GM12878 (cell line): ENCODE measurements at regions not wholly inside any gene's neighbourhood (a gene's known extent, or its start where the extent isn't known, plus 50 kb on each side); places are given as distances from the start of the nearest gene placed in this dataset.

Experiments used
- ATAC-seq: fragments of 200-7000 bp; cut with Tn5 transposase; 3 replicates; pipeline ENCODE4 v1.9.1; 2020; ENCODE audit warnings: mild to moderate bottlenecking, moderate library complexity
- BruUV-seq: library from RNA; stranded (reverse); fragments of 400-500 nt; replicated peaks from 2 replicates; lab custom pipeline; 2021; lab: Mats Ljungman, UMichigan
- CTCF ChIA-PET: fragments of 300-600 bp; sonication (Branson Sonifier 250); formaldehyde crosslinking; extraction: SDS; loops from one replicate; lab custom pipeline; 2021; ENCODE audit warnings: inconsistent platforms; lab: Yijun Ruan, JAX
- POLR2A ChIA-PET: fragments of 350-600 bp; formaldehyde crosslinking; extraction: SDS; loops from one replicate; lab custom pipeline; 2021; ENCODE audit warnings: inconsistent platforms; lab: Charles Lee
- RAD21 ChIA-PET: fragments of 300-600 bp; sonication (Branson Sonifier 250); formaldehyde crosslinking; loops from one replicate; lab custom pipeline; 2023; ENCODE audit warnings: antibody characterized with exemption; ENCODE audit not compliant: unreplicated experiment; lab: Charles Lee
- SMC1A ChIA-PET: fragments of 300-600 bp; sonication (Branson Sonifier 250); formaldehyde crosslinking; loops from one replicate; lab custom pipeline; 2023; ENCODE audit not compliant: unreplicated experiment, uncharacterized antibody; lab: Charles Lee
- DNase-seq: peaks from one replicate; pipeline ENCODE4 v3.0.0-alpha.2; 2011; ENCODE audit warnings: low read depth, low spot score
- FAIRE-seq: peaks from 3 replicates; lab custom pipeline; 2011; peaks lifted over from hg19 to GRCh38; lab: Jason Lieb, UNC
- H2AFZ ChIP-seq: 2 replicates; pipeline ENCODE4 v1.6.0; 2011; ENCODE audit warnings: low read depth, low read length, control low read depth; ENCODE audit not compliant: control insufficient read depth
- H3K27ac ChIP-seq: 2 replicates; pipeline ENCODE4 v1.5.1; 2011; ENCODE audit warnings: control low read depth; ENCODE audit not compliant: control insufficient read depth, insufficient read depth
- H3K27me3 ChIP-seq, 2 experiments: replicated peaks in 1 of 2; 2 replicates each; pipeline versions ENCODE4 v1.6.0 to v1.6.1; 2011; ENCODE audit warnings: low read length in 1 of 2; ENCODE audit not compliant: control insufficient read depth in 2 of 2, insufficient read depth in 2 of 2
- H3K36me3 ChIP-seq, 2 experiments: 2 replicates each; pipeline ENCODE4 v1.5.1; 2011; ENCODE audit warnings: low read length in 1 of 2; ENCODE audit not compliant: control insufficient read depth in 2 of 2, insufficient read depth in 2 of 2
- H3K4me1 ChIP-seq: 2 replicates; pipeline ENCODE4 v1.6.1; 2011; ENCODE audit warnings: mild to moderate bottlenecking, low read length, moderate library complexity, mixed read lengths; ENCODE audit not compliant: control insufficient read depth, insufficient read depth
- H3K4me2 ChIP-seq: 2 replicates; pipeline ENCODE4 v1.6.0; 2011; ENCODE audit warnings: control low read depth; ENCODE audit not compliant: control insufficient read depth, insufficient read depth
- H3K4me3 ChIP-seq: fragments of 200-600 bp; sonication (generic); 2 replicates; pipeline ENCODE4 v1.5.1; 2016
- H3K79me2 ChIP-seq: 2 replicates; pipeline ENCODE4 v1.6.0; 2011; ENCODE audit warnings: low read length; ENCODE audit not compliant: control insufficient read depth, insufficient read depth
- H3K9ac ChIP-seq: 2 replicates; pipeline ENCODE4 v1.8.0; 2011; ENCODE audit warnings: low read length, control low read depth, mixed read lengths; ENCODE audit not compliant: control insufficient read depth, insufficient read depth
- H3K9me3 ChIP-seq: replicated peaks from 3 replicates; pipeline ENCODE4 v1.5.1; 2011; ENCODE audit warnings: mild to moderate bottlenecking, low read length; ENCODE audit not compliant: control insufficient read depth, insufficient read depth
- H4K20me1 ChIP-seq: 2 replicates; pipeline ENCODE4 v1.6.0; 2011; ENCODE audit not compliant: control insufficient read depth, insufficient read depth
- BRCA1 ChIP-seq: IDR thresholded peaks from 2 replicates; pipeline ENCODE4 v1.6.1; 2011; ENCODE audit warnings: low read depth, low read length, improper control_type of control experiment
- DPF2 ChIP-seq: fragments of 450-650 bp; IDR thresholded peaks from 2 replicates; pipeline ENCODE4 v1.6.1; 2017; ENCODE audit warnings: mild to moderate bottlenecking
- EED ChIP-seq: sonication (generic); IDR thresholded peaks from 2 replicates; pipeline ENCODE4 v1.6.1; 2016; ENCODE audit warnings: antibody characterized with exemption, low read depth
- KLF5 ChIP-seq: fragments of 450-650 bp; IDR thresholded peaks from 2 replicates; pipeline ENCODE4 v1.6.1; 2014; ENCODE audit warnings: mild to moderate bottlenecking; ENCODE audit not compliant: partially characterized antibody
- POLR2AphosphoS5 ChIP-seq: IDR thresholded peaks from 2 replicates; pipeline ENCODE4 v1.6.1; 2011; ENCODE audit warnings: mild to moderate bottlenecking, low read length, inconsistent platforms
- WRNIP1 ChIP-seq: IDR thresholded peaks from 2 replicates; pipeline ENCODE4 v1.6.1; 2011; ENCODE audit warnings: low read depth, low read length, improper control_type of control experiment, borderline replicate concordance
- WGBS: methylation state at CpG from one replicate; pipeline ENCODE4 v1.1.6; 2016; ENCODE audit warnings: low lambda C conversion rate; ENCODE audit not compliant: insufficient replicate concordance, insufficient coverage; ENCODE audit errors: missing lambda C conversion rate; 5-methylcytosine and 5-hydroxymethylcytosine counted together
- in situ Hi-C: fragments of 300-500 bp; cut with MboI; formaldehyde crosslinking; loops from 9 replicates; pipeline ENCODE4 v1.14.3; 2018; ENCODE audit warnings: mixed read lengths
- intact Hi-C: fragments of 100-400 bp; cut with micrococcal nuclease; formaldehyde crosslinking; loops from one replicate; pipeline ENCODE4 v1.14.2; 2022; ENCODE audit not compliant: unreplicated experiment
- TF ChIP-seq, protein P1 (sequence below): fragments of 450-650 bp; IDR thresholded peaks from 2 replicates; pipeline ENCODE4 v1.6.1; 2017; ENCODE audit warnings: mild to moderate bottlenecking, low read depth, inconsistent platforms; ENCODE audit not compliant: poor library complexity, severe bottlenecking
- TF ChIP-seq, protein P2 (sequence below): IDR thresholded peaks from 2 replicates; pipeline ENCODE4 v1.6.1; 2011; ENCODE audit warnings: borderline replicate concordance, low read depth, mild to moderate bottlenecking, moderate library complexity, low read length; ENCODE audit not compliant: insufficient read depth, poor library complexity, severe bottlenecking
- TF ChIP-seq, protein P3 (sequence below): fragments of 450-650 bp; IDR thresholded peaks from 2 replicates; pipeline ENCODE4 v1.6.1; 2014; ENCODE audit warnings: mild to moderate bottlenecking

DNA sequence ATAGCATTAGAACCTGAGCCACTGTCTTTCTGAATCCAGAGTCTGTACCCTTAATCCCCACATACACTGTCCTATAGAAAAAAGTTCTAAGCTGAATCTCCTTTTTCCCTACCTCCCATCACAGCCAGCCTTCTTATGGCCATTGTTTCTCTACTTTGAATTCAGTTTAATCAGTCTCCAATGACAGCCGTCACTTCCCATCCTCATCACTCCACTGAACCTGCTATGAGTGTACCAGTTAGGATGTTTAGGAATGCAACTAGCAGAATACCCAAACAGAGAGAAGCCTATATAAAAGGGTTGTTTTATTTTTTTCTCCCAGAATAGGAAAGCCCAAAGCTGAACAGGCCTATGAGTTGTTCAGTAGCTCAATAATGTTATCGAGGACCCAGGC, 220.4 kb upstream of the NREP start (continued):
- TF ChIP-seq, protein P1, sequence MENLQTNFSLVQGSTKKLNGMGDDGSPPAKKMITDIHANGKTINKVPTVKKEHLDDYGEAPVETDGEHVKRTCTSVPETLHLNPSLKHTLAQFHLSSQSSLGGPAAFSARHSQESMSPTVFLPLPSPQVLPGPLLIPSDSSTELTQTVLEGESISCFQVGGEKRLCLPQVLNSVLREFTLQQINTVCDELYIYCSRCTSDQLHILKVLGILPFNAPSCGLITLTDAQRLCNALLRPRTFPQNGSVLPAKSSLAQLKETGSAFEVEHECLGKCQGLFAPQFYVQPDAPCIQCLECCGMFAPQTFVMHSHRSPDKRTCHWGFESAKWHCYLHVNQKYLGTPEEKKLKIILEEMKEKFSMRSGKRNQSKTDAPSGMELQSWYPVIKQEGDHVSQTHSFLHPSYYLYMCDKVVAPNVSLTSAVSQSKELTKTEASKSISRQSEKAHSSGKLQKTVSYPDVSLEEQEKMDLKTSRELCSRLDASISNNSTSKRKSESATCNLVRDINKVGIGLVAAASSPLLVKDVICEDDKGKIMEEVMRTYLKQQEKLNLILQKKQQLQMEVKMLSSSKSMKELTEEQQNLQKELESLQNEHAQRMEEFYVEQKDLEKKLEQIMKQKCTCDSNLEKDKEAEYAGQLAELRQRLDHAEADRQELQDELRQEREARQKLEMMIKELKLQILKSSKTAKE = no peak
- no peak for TF ChIP-seq DPF2
- no peak for TF ChIP-seq WRNIP1
- TF ChIP-seq, protein P2, sequence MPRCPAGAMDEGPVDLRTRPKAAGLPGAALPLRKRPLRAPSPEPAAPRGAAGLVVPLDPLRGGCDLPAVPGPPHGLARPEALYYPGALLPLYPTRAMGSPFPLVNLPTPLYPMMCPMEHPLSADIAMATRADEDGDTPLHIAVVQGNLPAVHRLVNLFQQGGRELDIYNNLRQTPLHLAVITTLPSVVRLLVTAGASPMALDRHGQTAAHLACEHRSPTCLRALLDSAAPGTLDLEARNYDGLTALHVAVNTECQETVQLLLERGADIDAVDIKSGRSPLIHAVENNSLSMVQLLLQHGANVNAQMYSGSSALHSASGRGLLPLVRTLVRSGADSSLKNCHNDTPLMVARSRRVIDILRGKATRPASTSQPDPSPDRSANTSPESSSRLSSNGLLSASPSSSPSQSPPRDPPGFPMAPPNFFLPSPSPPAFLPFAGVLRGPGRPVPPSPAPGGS = no peak
- TF ChIP-seq BRCA1 = no peak
- TF ChIP-seq EED = no peak
- no peak for TF ChIP-seq POLR2AphosphoS5

DNA sequence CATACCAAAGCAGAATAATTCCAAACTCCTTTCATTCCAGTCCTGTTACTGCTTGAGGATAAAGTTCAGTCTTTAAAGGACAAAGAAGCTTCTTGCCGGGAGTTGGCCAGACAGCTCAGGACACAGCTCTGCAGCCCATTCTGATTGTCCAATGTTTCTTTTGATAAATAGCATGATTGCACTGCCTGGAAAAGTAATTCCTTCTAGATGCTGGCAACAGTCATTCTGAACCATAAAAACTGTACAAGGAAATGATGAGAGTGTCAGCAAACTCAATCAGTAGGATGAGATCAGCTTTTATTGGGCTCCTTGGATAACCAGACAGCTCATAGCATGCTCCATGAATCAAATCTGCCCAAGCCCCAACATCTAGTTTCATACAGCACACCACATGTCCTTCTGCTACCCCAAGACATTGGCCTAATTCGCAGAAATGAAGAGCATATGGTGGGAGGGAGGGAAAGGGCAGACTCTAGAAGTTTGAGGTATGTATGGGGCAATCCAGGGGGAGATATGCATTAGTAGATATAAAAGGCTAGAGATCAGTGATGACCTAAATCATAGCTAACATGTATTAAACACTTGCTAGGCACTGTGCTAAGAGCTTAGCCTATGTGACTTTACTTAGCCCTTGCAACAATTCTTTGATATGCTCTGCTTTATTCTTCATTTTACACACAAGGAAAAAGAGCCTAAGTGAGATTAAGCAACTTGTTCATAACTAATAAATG, 219.9 kb upstream of the NREP start:
- RAD21 ChIA-PET = interaction anchor here (0.8 to 1.5 kb wide), 3 partner anchors 32 to 181 kb away, joined by 3 to 4 read pairs (median 4); no protein-coding TSS in a partner anchor
- Histone ChIP-seq H3K27ac (no peak overlapping the region), H3K4me3 (no peak overlapping the region), H3K36me3 (no peaks in the 10 kb centered on the region), H3K27me3 (no peaks in the 10 kb centered on the region), H3K9me3 (no peaks in the 10 kb centered on the region), H3K4me2 (no peak overlapping the region), H4K20me1 (no peaks in the 10 kb centered on the region), H3K79me2 (no peaks in the 10 kb centered on the region), H3K9ac (no peak overlapping the region), H2AFZ (no peak overlapping the region), H3K4me1 (no peaks in the 10 kb centered on the region)
- SMC1A ChIA-PET = interaction anchor here (0.8 to 1.9 kb wide), 2 partner anchors 10 to 23 kb away, joined by 3 to 8 read pairs; no protein-coding TSS in a partner anchor
- CTCF ChIA-PET = no interaction called here
- in situ Hi-C loops (no loop called here), intact Hi-C loops (no loop called here)
- whole genome bisulfite sequencing = 9% methylated on average over 2 of the region's 2 CpGs
- POLR2A ChIA-PET = no interaction called here
- TF ChIP-seq, protein P3, sequence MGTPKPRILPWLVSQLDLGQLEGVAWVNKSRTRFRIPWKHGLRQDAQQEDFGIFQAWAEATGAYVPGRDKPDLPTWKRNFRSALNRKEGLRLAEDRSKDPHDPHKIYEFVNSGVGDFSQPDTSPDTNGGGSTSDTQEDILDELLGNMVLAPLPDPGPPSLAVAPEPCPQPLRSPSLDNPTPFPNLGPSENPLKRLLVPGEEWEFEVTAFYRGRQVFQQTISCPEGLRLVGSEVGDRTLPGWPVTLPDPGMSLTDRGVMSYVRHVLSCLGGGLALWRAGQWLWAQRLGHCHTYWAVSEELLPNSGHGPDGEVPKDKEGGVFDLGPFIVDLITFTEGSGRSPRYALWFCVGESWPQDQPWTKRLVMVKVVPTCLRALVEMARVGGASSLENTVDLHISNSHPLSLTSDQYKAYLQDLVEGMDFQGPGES = no peak
- TF ChIP-seq KLF5 = no peak
- FAIRE-seq = no peak
- no TSS peak for BruUV-seq
- no peak for ATAC-seq
- DNase-seq = no peak
